Stimulated activated naive B cell treated with anti-CD40 and anti-IgM and Interleukin-4, amounts not matched to agents 10 μg/mL and 1 μg/mL and 100 μg/mL, for 72 hours (primary cell): ENCODE measurements at regions not wholly inside any gene's neighbourhood (a gene's known extent, or its start where the extent isn't known, plus 50 kb on each side); places are given as distances from the start of the nearest gene placed in this dataset.
"Not testable (repeated sequence)": the region's sequence is repeated elsewhere in the genome, so short reads cannot be mapped to it uniquely, and the experiment has no call there.

Experiments
- ATAC-seq, 2 donors: fragments of 150-1000 bp; cut with Tn5 transposase; replicated peaks; 2 replicates each; pipeline ENCODE4 v1.10.0; 2021; ENCODE audit warnings: moderate library complexity in 1 of 2
- DNase-seq: peaks from one replicate; pipeline ENCODE4 v3.0.0; 2021
- H3K27ac Mint-ChIP-seq: one replicate; pipeline ENCODE4 v1.8.0; 2022; ENCODE audit warnings: mild to moderate bottlenecking, mixed read lengths
- H3K27me3 Mint-ChIP-seq, 2 donors: one replicate each; pipeline ENCODE4 v1.8.0; 2022; ENCODE audit warnings: mixed read lengths in 2 of 2
- H3K36me3 Mint-ChIP-seq, 2 donors: one replicate each; pipeline ENCODE4 v1.8.0; 2022; ENCODE audit warnings: mixed read lengths in 2 of 2, mild to moderate bottlenecking in 1 of 2
- H3K4me1 Mint-ChIP-seq, 2 donors: one replicate each; pipeline ENCODE4 v1.8.0; 2022; ENCODE audit warnings: mixed read lengths in 2 of 2, mild to moderate bottlenecking in 1 of 2
- H3K4me3 Mint-ChIP-seq, 2 donors: one replicate each; pipeline ENCODE4 v1.8.0; 2022; ENCODE audit warnings: mild to moderate bottlenecking in 2 of 2, mixed read lengths in 2 of 2, moderate library complexity in 1 of 2
- H3K9me3 Mint-ChIP-seq, 2 donors: one replicate each; pipeline ENCODE4 v1.8.0; 2022; ENCODE audit warnings: mixed read lengths in 2 of 2, mild to moderate bottlenecking in 1 of 2

GRCh38 chr12:131286301-131286700, 332.6 kb downstream of the ADGRD1 start:
- H3K4me3 Mint-ChIP-seq, DNase-seq, H3K9me3 Mint-ChIP-seq, H3K27me3 Mint-ChIP-seq, H3K4me1 Mint-ChIP-seq, H3K36me3 Mint-ChIP-seq, ATAC-seq, H3K27ac Mint-ChIP-seq: not testable (repeated sequence)

DNA sequence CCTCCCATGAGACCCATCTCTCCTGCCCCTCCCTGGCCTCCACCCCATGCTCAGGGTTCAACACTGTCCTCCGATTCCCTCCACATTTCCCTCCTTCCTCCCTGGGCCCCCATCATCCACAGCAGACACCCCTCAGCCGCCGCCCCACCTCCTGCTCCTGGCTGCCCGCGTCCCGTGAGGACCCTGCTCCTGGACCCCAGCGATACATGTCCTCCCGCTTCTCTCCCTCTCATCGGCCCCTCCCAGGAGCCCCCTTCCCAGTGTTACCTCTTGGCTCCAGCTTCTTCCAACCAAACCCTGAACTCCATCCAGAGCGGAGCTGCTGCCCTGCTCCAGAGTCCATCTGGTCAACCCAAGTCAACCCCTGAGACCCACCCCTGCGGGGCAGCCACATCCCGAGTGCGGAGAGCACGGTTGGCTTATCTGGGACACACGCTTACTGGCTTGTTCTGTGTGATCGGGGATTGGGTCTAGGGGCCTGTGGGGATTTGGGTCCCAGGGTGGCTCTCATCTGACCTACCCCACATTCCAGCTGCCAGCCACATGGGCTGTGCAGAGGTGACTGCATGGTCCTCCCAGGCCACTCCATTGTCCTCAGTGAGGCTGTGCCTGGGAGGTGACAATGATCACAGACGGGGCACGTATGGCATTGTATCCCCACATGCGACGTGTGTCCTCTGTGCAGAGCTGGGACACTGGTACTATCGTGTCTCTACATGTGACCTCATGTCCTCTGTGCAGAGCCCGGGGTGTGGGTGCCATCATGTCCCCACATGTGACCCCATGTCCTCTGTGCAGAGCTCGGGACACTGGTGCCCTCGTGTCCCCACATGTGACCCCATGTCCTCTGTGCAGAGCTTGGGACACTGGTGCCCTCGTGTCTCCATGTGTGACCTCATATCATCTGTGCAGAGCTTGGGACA, 333.6 kb downstream of the ADGRD1 start:
- Mint-ChIP-seq H3K9me3 (peaks cover 6 to 8% of the 10 kb centered on the region in 2 donors), H3K27ac (no peak overlapping the region), H3K4me3 (no peak overlapping the region), H3K4me1 (peaks cover 2 to 6% of the 10 kb centered on the region in 2 donors), H3K27me3 (peaks cover 0 to 4% of the 10 kb centered on the region in 2 donors), H3K36me3 (no peaks in the 10 kb centered on the region)
- ATAC-seq (no peak), DNase-seq (no peak)

DNA sequence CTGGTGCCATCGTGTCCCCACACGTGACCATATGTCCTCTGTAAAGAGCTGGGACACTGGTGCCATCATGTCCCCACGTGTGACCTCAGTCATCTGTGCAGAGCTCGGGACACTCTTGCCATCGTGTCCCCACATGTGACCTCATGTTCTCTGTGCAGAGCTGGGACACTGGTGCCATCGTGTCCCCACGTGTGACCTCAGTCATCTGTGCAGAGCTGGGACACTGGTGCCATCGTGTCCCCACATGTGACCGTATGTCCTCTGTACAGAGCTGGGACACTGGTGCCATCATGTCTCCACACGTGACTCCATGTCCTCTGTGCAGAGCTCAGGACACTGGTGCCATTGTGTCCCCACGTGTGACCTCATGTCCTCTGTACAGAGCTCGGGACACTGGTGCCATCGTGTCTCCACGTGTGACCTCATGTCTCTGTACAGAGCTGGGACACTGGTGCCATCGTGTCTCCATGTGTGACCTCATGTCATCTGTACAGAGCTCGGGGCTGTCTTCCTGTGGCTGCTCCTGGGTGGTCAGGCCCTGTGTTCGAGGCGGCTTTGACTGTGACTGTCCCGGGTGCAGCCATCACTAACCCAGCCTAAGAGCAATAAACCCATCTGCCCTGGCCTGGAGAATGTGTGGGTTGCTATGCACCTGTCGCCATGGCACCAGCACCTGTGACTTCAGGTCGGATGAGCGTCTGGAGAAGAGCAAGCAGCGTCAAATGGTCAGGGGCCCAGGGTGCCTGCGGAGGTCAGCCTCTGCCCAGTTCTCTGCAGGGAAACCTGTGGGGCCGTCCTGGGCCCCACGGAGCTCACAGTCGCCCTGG, 334.4 kb downstream of the ADGRD1 start:
- no peak overlapping the region for H3K4me3 Mint-ChIP-seq
- H3K27me3 Mint-ChIP-seq = peaks cover 0 to 4% of the 10 kb centered on the region in 2 donors
- no peak for DNase-seq
- no peaks in the 10 kb centered on the region for H3K36me3 Mint-ChIP-seq
- H3K9me3 Mint-ChIP-seq = peaks cover 6 to 8% of the 10 kb centered on the region in 2 donors
- H3K4me1 Mint-ChIP-seq = peaks cover 2 to 6% of the 10 kb centered on the region in 2 donors
- no peak overlapping the region for H3K27ac Mint-ChIP-seq
- ATAC-seq = no peak

DNA sequence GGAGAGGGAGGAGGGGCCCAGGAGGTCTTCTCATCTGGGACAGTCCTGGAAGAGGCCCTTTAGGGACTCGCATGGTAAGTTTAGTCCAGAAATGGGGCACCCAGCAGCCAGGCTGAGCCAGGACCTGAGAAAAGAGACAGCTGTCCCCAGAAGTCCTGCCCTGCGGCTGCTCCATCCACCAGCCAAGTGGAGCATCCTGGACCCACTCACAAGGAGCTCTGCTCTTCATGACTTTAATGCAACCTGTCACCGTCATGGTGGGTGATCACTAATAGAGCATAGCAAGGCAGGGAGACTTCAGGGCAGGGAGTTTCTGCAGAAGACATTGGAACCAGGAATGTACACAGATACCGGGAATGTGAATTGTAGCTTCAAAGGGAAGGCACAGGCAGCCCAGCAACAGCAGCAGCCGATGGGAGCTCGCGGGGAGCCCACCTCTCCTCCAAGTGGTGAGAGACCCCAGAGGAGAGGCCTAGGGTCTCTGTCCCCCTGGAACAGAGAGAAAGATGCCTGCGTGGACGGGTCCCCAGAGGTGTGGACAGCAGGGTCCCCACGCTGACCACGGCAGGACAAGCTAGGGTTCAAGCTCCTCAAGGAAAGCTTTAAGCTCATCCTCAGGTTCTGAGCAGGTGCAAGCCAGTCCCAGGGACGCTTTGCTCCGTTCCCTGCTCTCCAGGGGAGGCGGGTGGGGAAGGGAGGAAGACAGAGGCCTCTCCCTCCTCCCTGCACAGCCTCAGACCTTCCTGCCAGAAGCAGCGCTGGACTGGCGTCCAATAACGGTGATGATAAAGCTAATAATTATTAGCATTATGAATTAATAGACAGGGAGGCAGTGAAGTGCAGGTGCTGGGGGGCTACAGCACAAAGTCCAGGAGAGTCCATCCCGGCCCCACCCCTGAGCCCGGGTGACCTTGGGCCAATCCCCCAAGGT, 335.3 kb downstream of the ADGRD1 start:
- H3K4me3 Mint-ChIP-seq, H3K4me1 Mint-ChIP-seq, DNase-seq, H3K9me3 Mint-ChIP-seq, H3K27ac Mint-ChIP-seq, H3K27me3 Mint-ChIP-seq, H3K36me3 Mint-ChIP-seq, ATAC-seq: not testable (repeated sequence)

DNA sequence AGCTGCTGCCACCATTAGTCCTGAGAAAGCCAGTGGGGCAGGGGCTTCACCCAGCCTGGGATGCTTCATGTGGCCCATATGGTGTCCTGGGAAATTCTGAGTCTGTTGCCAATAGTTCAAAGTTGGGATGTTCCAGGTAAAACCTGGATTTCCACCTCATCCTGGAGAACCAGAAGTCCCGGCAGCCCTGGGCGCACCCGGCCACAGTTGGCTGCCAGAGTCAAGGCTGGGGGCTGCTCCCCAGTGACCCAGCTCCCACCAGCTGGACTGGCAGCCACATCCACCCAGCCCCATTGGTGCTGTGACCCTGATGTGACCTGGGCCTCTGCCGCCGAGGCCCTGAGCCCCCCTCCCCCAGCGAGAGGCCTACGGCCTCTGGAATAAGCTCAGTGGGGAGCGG, 336.1 kb downstream of the ADGRD1 start:
- H3K9me3 Mint-ChIP-seq, ATAC-seq, H3K27ac Mint-ChIP-seq, H3K36me3 Mint-ChIP-seq, H3K4me1 Mint-ChIP-seq, H3K4me3 Mint-ChIP-seq, H3K27me3 Mint-ChIP-seq, DNase-seq: not testable (repeated sequence)

GRCh38 chr12:131290255-131290959, 336.7 kb downstream of the ADGRD1 start:
- Mint-ChIP-seq H3K4me1 (peaks cover 1% of the 10 kb centered on the region in 2 donors), H3K9me3 (peaks cover 6 to 8% of the 10 kb centered on the region in 2 donors), H3K27me3 (peaks cover 4 to 5% of the 10 kb centered on the region in 2 donors), H3K27ac (no peak overlapping the region), H3K36me3 (no peaks in the 10 kb centered on the region), H3K4me3 (no peak overlapping the region)
- no peak for ATAC-seq
- no peak for DNase-seq

GRCh38 chr12:131293071-131294015, 339.6 kb downstream of the ADGRD1 start:
- not testable (repeated sequence) for H3K27ac Mint-ChIP-seq, H3K4me1 Mint-ChIP-seq, ATAC-seq, H3K27me3 Mint-ChIP-seq, H3K9me3 Mint-ChIP-seq, H3K36me3 Mint-ChIP-seq, DNase-seq, H3K4me3 Mint-ChIP-seq

- not testable (repeated sequence) for H3K36me3 Mint-ChIP-seq, H3K4me1 Mint-ChIP-seq, DNase-seq, H3K27me3 Mint-ChIP-seq, H3K9me3 Mint-ChIP-seq, H3K27ac Mint-ChIP-seq, H3K4me3 Mint-ChIP-seq, ATAC-seq
These were observed 341.0 kb downstream of the ADGRD1 start for GRCh38 chr12:131294716-131295115.

GRCh38 chr12:131295117-131295516, 341.4 kb downstream of the ADGRD1 start:
- not testable (repeated sequence) for DNase-seq, H3K9me3 Mint-ChIP-seq, H3K4me3 Mint-ChIP-seq, H3K36me3 Mint-ChIP-seq, H3K27me3 Mint-ChIP-seq, ATAC-seq, H3K4me1 Mint-ChIP-seq, H3K27ac Mint-ChIP-seq

DNA sequence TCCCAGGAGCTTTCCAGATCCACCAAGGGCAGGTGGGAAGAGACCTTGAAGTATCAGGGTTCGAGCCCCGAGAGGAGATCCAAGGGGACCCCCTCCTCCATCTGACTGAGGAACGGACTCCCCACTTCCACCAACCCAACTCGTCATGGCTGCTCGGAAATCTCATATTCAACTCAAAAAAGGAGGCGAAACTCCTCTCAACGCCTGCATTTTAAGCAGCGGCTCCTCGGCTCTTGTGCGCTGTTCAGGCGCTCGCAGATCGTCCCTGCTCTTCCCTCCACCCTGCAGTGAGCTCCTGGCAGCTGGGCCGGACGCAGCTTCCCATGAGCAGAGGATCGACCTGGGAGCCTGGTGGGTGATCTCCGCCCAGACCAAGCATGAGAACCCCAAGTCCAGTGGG, 341.9 kb downstream of the ADGRD1 start:
- not testable (repeated sequence) for H3K4me3 Mint-ChIP-seq, H3K27ac Mint-ChIP-seq, H3K36me3 Mint-ChIP-seq, H3K4me1 Mint-ChIP-seq, H3K9me3 Mint-ChIP-seq, H3K27me3 Mint-ChIP-seq, ATAC-seq, DNase-seq

DNA sequence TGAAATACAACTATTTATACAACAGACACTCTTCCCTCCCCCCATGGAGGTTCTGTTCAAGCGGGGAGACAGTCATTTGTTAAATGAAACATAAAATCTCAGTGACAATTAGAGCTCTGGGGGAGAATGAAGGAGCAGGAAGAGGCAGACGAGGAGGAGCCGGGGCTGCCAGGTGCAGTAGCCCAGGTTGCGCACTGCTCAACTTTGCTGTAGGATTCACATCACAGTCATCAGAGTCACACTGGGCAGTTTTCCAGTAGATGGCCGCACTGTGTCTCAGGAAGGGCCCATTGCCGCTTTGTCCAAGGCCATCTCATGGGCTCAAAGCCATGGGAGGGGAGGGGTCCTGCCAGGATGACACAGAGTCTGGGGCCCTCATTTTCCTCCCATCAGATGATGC, 342.4 kb downstream of the ADGRD1 start:
- H3K4me3 Mint-ChIP-seq, H3K27ac Mint-ChIP-seq, H3K27me3 Mint-ChIP-seq, ATAC-seq, H3K36me3 Mint-ChIP-seq, DNase-seq, H3K4me1 Mint-ChIP-seq, H3K9me3 Mint-ChIP-seq: not testable (repeated sequence)

DNA sequence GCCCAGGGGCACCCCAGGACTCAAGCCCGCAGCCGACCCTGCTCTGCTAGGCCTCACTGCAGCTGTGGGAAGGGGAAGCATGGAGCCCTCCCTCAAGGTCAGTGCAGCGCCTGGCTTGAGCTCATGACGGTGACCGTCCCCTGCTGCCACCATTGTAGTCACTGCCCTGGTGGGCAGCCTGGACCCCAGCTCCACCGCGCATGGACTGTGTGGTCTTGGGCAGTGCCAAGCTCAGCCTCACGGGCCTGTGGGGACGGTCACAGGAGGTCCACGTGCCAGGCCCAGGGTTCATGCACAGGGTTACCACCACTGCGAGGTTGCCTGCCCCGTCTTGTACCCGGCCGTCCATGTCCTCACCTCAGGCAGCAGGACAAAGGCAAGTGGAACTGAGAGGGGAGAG, 342.9 kb downstream of the ADGRD1 start:
- not testable (repeated sequence) for H3K4me3 Mint-ChIP-seq, H3K36me3 Mint-ChIP-seq, H3K27me3 Mint-ChIP-seq, H3K4me1 Mint-ChIP-seq, H3K27ac Mint-ChIP-seq, DNase-seq, ATAC-seq, H3K9me3 Mint-ChIP-seq
